COR-L47 (cell line): ENCODE measurements at regions not wholly inside any gene's neighbourhood (a gene's known extent, or its start where the extent isn't known, plus 50 kb on each side); places are given as distances from the start of the nearest gene placed in this dataset.

Experiments used
- DNase-seq: peaks from one replicate; lab custom pipeline; 2025; lab: John Stamatoyannopoulos, UW

GRCh38 chr9:8188723-8189407 is 389.3 kb upstream of the DMAC1 start:
- no peak for DNase-seq

GRCh38 chr9:8186560-8186959 is 387.0 kb upstream of the DMAC1 start:
- no peak for DNase-seq

GRCh38 chr9:8183618-8184017 is 384.0 kb upstream of the DMAC1 start:
- DNase-seq = no peak

- peak; percentile 70 for DNase-seq
These were observed 379.9 kb upstream of the DMAC1 start for GRCh38 chr9:8179381-8180053.

GRCh38 chr9:8172000-8172399 is 372.4 kb upstream of the DMAC1 start:
- no peak for DNase-seq

GRCh38 chr9:8168916-8169438 is 369.4 kb upstream of the DMAC1 start:
- no peak for DNase-seq

- DNase-seq = no peak
These were observed 361.2 kb upstream of the DMAC1 start for GRCh38 chr9:8160787-8161186.

- DNase-seq = no peak
These were observed 359.0 kb upstream of the DMAC1 start for GRCh38 chr9:8158574-8158973.

GRCh38 chr9:8157683-8158324 is 358.2 kb upstream of the DMAC1 start:
- DNase-seq = no peak

- no peak for DNase-seq
These were observed 356.8 kb upstream of the DMAC1 start for GRCh38 chr9:8156346-8156745.

- no peak for DNase-seq
These were observed 356.1 kb upstream of the DMAC1 start for GRCh38 chr9:8155706-8156105.

- DNase-seq = no peak
These were observed 344.1 kb upstream of the DMAC1 start for GRCh38 chr9:8143677-8144076.

GRCh38 chr9:8140557-8140956 is 341.0 kb upstream of the DMAC1 start:
- peak; percentile 45 for DNase-seq

GRCh38 chr9:8139756-8140155 is 340.2 kb upstream of the DMAC1 start:
- DNase-seq = no peak

GRCh38 chr9:8136477-8136876 is 336.9 kb upstream of the DMAC1 start:
- no peak for DNase-seq

GRCh38 chr9:8134635-8135034 is 335.1 kb upstream of the DMAC1 start:
- no peak for DNase-seq

GRCh38 chr9:8133606-8134005 is 334.0 kb upstream of the DMAC1 start:
- no peak for DNase-seq

- DNase-seq = no peak
These were observed 316.0 kb upstream of the DMAC1 start for GRCh38 chr9:8115570-8115969.

- no peak for DNase-seq
These were observed 315.2 kb upstream of the DMAC1 start for GRCh38 chr9:8114826-8115225.

- DNase-seq = no peak
These were observed 306.8 kb upstream of the DMAC1 start for GRCh38 chr9:8106362-8106761.

- no peak for DNase-seq
These were observed 302.0 kb upstream of the DMAC1 start for GRCh38 chr9:8101607-8102006.

- DNase-seq = no peak
These were observed 296.5 kb upstream of the DMAC1 start for GRCh38 chr9:8096091-8096490.

GRCh38 chr9:8095672-8096086 is 296.1 kb upstream of the DMAC1 start:
- DNase-seq = peak; percentile 86
